ENCODE measurements at regions not wholly inside any gene's neighbourhood (a gene's known extent, or its start where the extent isn't known, plus 50 kb on each side); places are given as distances from the start of the nearest gene placed in this dataset.

DNA sequence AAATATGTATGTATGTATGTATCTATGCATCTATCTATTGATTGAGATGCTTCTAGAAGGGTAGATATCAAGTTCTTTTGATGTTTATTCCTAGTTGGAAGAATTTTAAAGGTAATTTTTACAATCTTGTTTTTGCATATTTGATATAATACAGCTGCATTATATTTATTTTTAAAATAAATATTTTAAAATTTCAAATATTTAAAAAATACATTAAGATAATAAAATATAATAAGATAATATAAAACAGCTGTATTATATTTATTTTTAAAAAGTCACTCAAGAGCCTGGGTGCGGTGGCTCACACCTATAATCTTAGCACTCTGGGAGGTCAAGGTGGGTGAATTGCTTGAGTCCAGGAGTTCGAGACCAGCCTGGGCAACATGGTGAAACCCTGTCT is 92.5 kb downstream of the LIPG start (continued):
- TF ChIP-seq NRF1 (IDR thresholded peaks at IDR 0.05; ENCODE audit: low read depth, low read length), result no peak
- no peak for TF ChIP-seq JUND (IDR thresholded peaks at IDR 0.05; ENCODE audit: low read length)
- TF ChIP-seq SUZ12 (IDR thresholded peaks at IDR 0.05; ENCODE audit: low read length), result no peak
- TF ChIP-seq CHD2 (IDR thresholded peaks at IDR 0.05; ENCODE audit: low read length), result no peak
- TF ChIP-seq HDAC2 (IDR thresholded peaks at IDR 0.05; ENCODE audit: borderline replicate concordance in 1 of 2, low read depth in 2 of 2, low read length in 2 of 2), result no peak
- no peak for TF ChIP-seq RXRA (IDR thresholded peaks at IDR 0.05; ENCODE audit: insufficient read depth, low read depth, low read length)

All from H1 (cell line).